ENCODE measurements at regions not wholly inside any gene's neighbourhood (a gene's known extent, or its start where the extent isn't known, plus 50 kb on each side); places are given as distances from the start of the nearest gene placed in this dataset.

- H3K4me3 Mint-ChIP-seq: no peak overlapping the region
- no peaks in the 10 kb centered on the region for H3K27me3 Mint-ChIP-seq (ENCODE audit: low read depth)
- TF ChIP-seq CTCF (conservative IDR thresholded peaks at IDR 0.05): no peak
- no peaks in the 10 kb centered on the region for H3K9me3 Mint-ChIP-seq
- DNase-seq (ENCODE audit: low read depth, low spot score): no peak
- H3K36me3 Mint-ChIP-seq (ENCODE audit: low read depth): no peaks in the 10 kb centered on the region
- no peak overlapping the region for H3K27ac Mint-ChIP-seq (ENCODE audit: unreplicated experiment)
- peaks cover 13% of the 10 kb centered on the region for H3K4me1 Mint-ChIP-seq
Observed at GRCh38 chr6:168794491-168794890, 353.5 kb downstream of the SMOC2 start.

GRCh38 chr6:168793649-168794048 lies 352.7 kb downstream of the SMOC2 start:
- Mint-ChIP-seq H3K36me3 (ENCODE audit: low read depth) (no peaks in the 10 kb centered on the region), H3K27me3 (ENCODE audit: low read depth) (no peaks in the 10 kb centered on the region), H3K9me3 (no peaks in the 10 kb centered on the region), H3K27ac (ENCODE audit: unreplicated experiment) (no peak overlapping the region), H3K4me1 (peaks cover 13% of the 10 kb centered on the region), H3K4me3 (no peak overlapping the region)
- DNase-seq (ENCODE audit: low read depth, low spot score): no peak
- no peak for TF ChIP-seq CTCF (conservative IDR thresholded peaks at IDR 0.05)

- TF ChIP-seq CTCF (conservative IDR thresholded peaks at IDR 0.05): no peak
- Mint-ChIP-seq H3K27me3 (ENCODE audit: low read depth) (no peaks in the 10 kb centered on the region), H3K4me1 (peaks cover 13% of the 10 kb centered on the region), H3K36me3 (ENCODE audit: low read depth) (no peaks in the 10 kb centered on the region), H3K9me3 (no peaks in the 10 kb centered on the region), H3K27ac (ENCODE audit: unreplicated experiment) (no peak overlapping the region), H3K4me3 (no peak overlapping the region)
- no peak for DNase-seq (ENCODE audit: low read depth, low spot score)
Observed at GRCh38 chr6:168791917-168792316, 350.9 kb downstream of the SMOC2 start.

DNA sequence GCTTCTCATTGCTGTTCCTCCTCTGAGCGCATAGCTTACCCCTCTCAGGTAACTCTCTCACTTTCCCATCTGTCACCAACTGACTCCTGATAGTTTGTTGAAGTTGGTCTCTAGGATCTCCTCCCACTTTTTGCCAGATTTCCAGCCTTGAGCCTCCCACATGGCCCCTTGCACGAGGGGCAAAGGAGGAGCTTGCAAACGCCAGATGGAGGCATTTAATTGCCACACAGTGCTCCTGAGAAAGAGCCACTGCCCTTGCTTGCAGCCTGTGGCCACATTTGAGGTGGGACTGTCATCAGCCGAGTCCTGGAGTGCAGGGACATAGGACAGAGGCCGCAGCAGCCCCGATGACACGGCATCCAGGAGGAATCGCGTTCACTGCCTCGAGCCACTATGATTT lies 348.7 kb downstream of the SMOC2 start:
- Mint-ChIP-seq H3K27ac (ENCODE audit: unreplicated experiment) (no peak overlapping the region), H3K4me3 (no peak overlapping the region), H3K4me1 (peaks cover 7% of the 10 kb centered on the region), H3K36me3 (ENCODE audit: low read depth) (no peaks in the 10 kb centered on the region), H3K9me3 (no peaks in the 10 kb centered on the region), H3K27me3 (ENCODE audit: low read depth) (no peaks in the 10 kb centered on the region)
- TF ChIP-seq CTCF (conservative IDR thresholded peaks at IDR 0.05): no peak
- DNase-seq (ENCODE audit: low read depth, low spot score): no peak

DNA sequence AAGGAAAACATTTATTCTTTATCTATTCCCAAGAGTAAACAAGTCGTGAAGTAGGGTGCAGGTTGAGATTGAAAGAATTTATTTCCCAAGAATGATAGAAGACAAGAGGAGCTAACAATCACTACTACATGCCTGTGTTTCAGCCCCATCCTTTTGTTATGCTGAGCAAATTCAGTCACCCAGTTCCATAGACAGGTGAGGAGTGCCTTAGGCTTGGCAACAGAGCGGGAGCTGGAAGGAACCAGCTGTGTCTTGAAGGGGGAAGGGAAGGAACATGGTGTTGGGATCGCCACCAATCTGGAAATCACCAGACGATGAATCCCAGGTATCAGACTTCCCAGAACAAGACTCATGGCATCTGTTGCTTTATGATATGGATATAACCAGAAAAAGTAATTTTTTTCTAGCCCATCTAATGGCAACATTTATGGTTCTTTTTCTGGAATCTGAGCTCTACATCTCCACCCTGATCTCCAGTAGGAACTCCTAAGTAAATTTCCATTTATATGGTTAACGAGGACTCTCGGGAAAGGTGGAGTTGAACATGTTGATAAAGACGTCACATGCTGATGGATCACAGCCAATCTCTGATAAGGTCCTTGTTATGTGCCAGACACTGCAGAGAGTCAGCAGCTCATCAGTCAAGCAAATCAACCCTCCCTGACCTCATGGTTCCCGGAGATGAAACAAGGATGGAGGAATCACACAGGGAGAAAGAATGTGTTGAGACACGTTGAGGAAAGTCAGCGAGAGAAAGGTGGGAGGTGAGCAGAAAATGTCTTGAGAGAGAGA lies 344.9 kb downstream of the SMOC2 start:
- no peak for TF ChIP-seq CTCF (conservative IDR thresholded peaks at IDR 0.05)
- Mint-ChIP-seq H3K27me3 (ENCODE audit: low read depth) (no peaks in the 10 kb centered on the region), H3K4me3 (no peak overlapping the region), H3K36me3 (ENCODE audit: low read depth) (no peaks in the 10 kb centered on the region), H3K9me3 (no peaks in the 10 kb centered on the region), H3K4me1 (no peaks in the 10 kb centered on the region), H3K27ac (ENCODE audit: unreplicated experiment) (no peak overlapping the region)
- DNase-seq (ENCODE audit: low read depth, low spot score): no peak

All from neural crest cell (in vitro differentiated cells).